GM12878 (cell line): ENCODE measurements at regions not wholly inside any gene's neighbourhood (a gene's known extent, or its start where the extent isn't known, plus 50 kb on each side); places are given as distances from the start of the nearest gene placed in this dataset.

Source experiments
- ASH2L ChIP-seq: fragments of 300-600, 200-600 bp; sonication (generic); IDR thresholded peaks from 2 replicates; pipeline ENCODE4 v1.6.1; 2017; ENCODE audit warnings: low read depth, mild to moderate bottlenecking, borderline replicate concordance
- ATF7 ChIP-seq: fragments of 450-650 bp; IDR thresholded peaks from 2 replicates; pipeline ENCODE4 v1.6.1; 2016; ENCODE audit warnings: low read depth, mild to moderate bottlenecking
- CBX5 ChIP-seq: sonication (generic); IDR thresholded peaks from 2 replicates; pipeline ENCODE4 v1.6.1; 2016; ENCODE audit warnings: low read depth, moderate library complexity, mild to moderate bottlenecking, inconsistent platforms
- CEBPB ChIP-seq, 2 experiments: fragments of 150-350 bp in 1 of 2; IDR thresholded peaks; 2 replicates each; pipeline ENCODE4 v1.6.1; 2012 to 2014; ENCODE audit warnings: low read depth in 2 of 2, low read length in 2 of 2, borderline replicate concordance in 1 of 2, inconsistent platforms in 1 of 2
- DPF2 ChIP-seq: fragments of 450-650 bp; IDR thresholded peaks from 2 replicates; pipeline ENCODE4 v1.6.1; 2017; ENCODE audit warnings: mild to moderate bottlenecking
- E4F1 ChIP-seq: fragments of 450-650 bp; IDR thresholded peaks from 2 replicates; pipeline ENCODE4 v1.6.1; 2018; ENCODE audit warnings: borderline replicate concordance, mild to moderate bottlenecking; ENCODE audit not compliant: partially characterized antibody
- FOS ChIP-seq: IDR thresholded peaks from 3 replicates; pipeline ENCODE4 v1.6.1; 2011; ENCODE audit warnings: borderline replicate concordance; ENCODE audit not compliant: insufficient read length; ENCODE audit errors: extremely low read depth
- FOXM1 ChIP-seq: IDR thresholded peaks from 2 replicates; pipeline ENCODE4 v1.6.1; 2012; ENCODE audit warnings: low read depth, mild to moderate bottlenecking, inconsistent platforms, low read length, moderate library complexity
- GABPA ChIP-seq: IDR thresholded peaks from 2 replicates; pipeline ENCODE4 v1.6.1; 2014; ENCODE audit warnings: antibody characterized with exemption, low read depth, mild to moderate bottlenecking, inconsistent platforms
- IRF5 ChIP-seq: fragments of 450-650 bp; IDR thresholded peaks from 2 replicates; pipeline ENCODE4 v1.6.1; 2017; ENCODE audit warnings: borderline replicate concordance
- JUND ChIP-seq: IDR thresholded peaks from 2 replicates; pipeline ENCODE4 v1.6.1; 2012; ENCODE audit warnings: low read depth, mild to moderate bottlenecking, low read length, improper control_type of control experiment, moderate library complexity
- MYC ChIP-seq: IDR thresholded peaks from 2 replicates; pipeline ENCODE4 v1.6.1; 2011; ENCODE audit warnings: mild to moderate bottlenecking, low read length, moderate library complexity, inconsistent platforms; ENCODE audit not compliant: insufficient read depth, insufficient replicate concordance, insufficient read length, severe bottlenecking
- NBN ChIP-seq: fragments of 450-650 bp; IDR thresholded peaks from 2 replicates; pipeline ENCODE4 v1.6.1; 2016
- NFYB ChIP-seq: IDR thresholded peaks from 2 replicates; pipeline ENCODE4 v1.6.1; 2011; ENCODE audit warnings: low read depth, mild to moderate bottlenecking, low read length, improper control_type of control experiment, moderate library complexity; ENCODE audit not compliant: insufficient read depth
- PAX8 ChIP-seq: fragments of 450-650 bp; IDR thresholded peaks from 2 replicates; pipeline ENCODE4 v1.6.1; 2017; ENCODE audit warnings: mild to moderate bottlenecking, moderate library complexity
- PML ChIP-seq: IDR thresholded peaks from 2 replicates; pipeline ENCODE4 v1.6.1; 2012; ENCODE audit warnings: low read length, inconsistent platforms
- RAD51 ChIP-seq: fragments of 450-650 bp; IDR thresholded peaks from 2 replicates; pipeline ENCODE4 v1.6.1; 2016; ENCODE audit warnings: moderate library complexity, mild to moderate bottlenecking, inconsistent platforms
- RCOR1 ChIP-seq: conservative IDR thresholded peaks from 2 replicates; pipeline ENCODE4 v1.6.1; 2012; ENCODE audit warnings: low read depth, low read length, improper control_type of control experiment
- RUNX3 ChIP-seq: IDR thresholded peaks from 2 replicates; pipeline ENCODE4 v1.6.1; 2012; ENCODE audit warnings: low read length, inconsistent platforms
- SMC3 ChIP-seq: IDR thresholded peaks from 2 replicates; pipeline ENCODE4 v1.6.1; 2011; ENCODE audit warnings: low read length, improper control_type of control experiment, borderline replicate concordance
- SREBF1 ChIP-seq: IDR thresholded peaks from 2 replicates; pipeline ENCODE4 v1.6.1; 2012; ENCODE audit warnings: mild to moderate bottlenecking, low read length
- STAT1 ChIP-seq: fragments of 450-650 bp; conservative IDR thresholded peaks from 2 replicates; pipeline ENCODE4 v1.6.1; 2014; ENCODE audit warnings: antibody characterized with exemption, mild to moderate bottlenecking
- STAT3 ChIP-seq: IDR thresholded peaks from 2 replicates; pipeline ENCODE4 v1.6.1; 2011; ENCODE audit warnings: low read depth, low read length, improper control_type of control experiment
- TAF1 ChIP-seq: IDR thresholded peaks from 2 replicates; pipeline ENCODE4 v1.6.1; 2011; ENCODE audit warnings: mild to moderate bottlenecking, low read depth, low read length, borderline replicate concordance
- WRNIP1 ChIP-seq: IDR thresholded peaks from 2 replicates; pipeline ENCODE4 v1.6.1; 2011; ENCODE audit warnings: low read depth, low read length, improper control_type of control experiment, borderline replicate concordance
- ZBED1 ChIP-seq: IDR thresholded peaks from 2 replicates; pipeline ENCODE4 v1.6.1; 2016; ENCODE audit warnings: borderline replicate concordance
- ZNF217 ChIP-seq: fragments of 450-650 bp; IDR thresholded peaks from 2 replicates; pipeline ENCODE4 v1.6.1; 2017; ENCODE audit warnings: antibody characterized with exemption, mild to moderate bottlenecking
- ZNF622 ChIP-seq: fragments of 450-650 bp; IDR thresholded peaks from 2 replicates; pipeline ENCODE4 v1.6.1; 2017; ENCODE audit warnings: mild to moderate bottlenecking, inconsistent platforms
- ZSCAN29 ChIP-seq: fragments of 450-650 bp; IDR thresholded peaks from 2 replicates; pipeline ENCODE4 v1.6.1; 2017; ENCODE audit warnings: mild to moderate bottlenecking, moderate library complexity
- TF ChIP-seq, protein P1 (sequence below): fragments of 450-650 bp; IDR thresholded peaks from 2 replicates; pipeline ENCODE4 v1.6.1; 2016; ENCODE audit warnings: mild to moderate bottlenecking

- TF ChIP-seq IRF5 (no peak), DPF2 (0 out of 2 replicates have a peak, but pooled peaks have one; percentile 23), FOS (no peak), RAD51 (no peak), ZBED1 (no peak), CBX5 (no peak), PML (peak; percentile 50; the same call in 1 of the 2 replicates), GABPA (no peak), NBN (no peak), RCOR1 (no peak), STAT1 (no peak), SMC3 (no peak), E4F1 (no peak), ASH2L (no peak), ATF7 (no peak), JUND (no peak), MYC (no peak), FOXM1 (no peak), ZNF622 (no peak), CEBPB (IDR thresholded peaks at IDR 0.05; ENCODE audit: borderline replicate concordance in 1 of 2, low read depth in 2 of 2, low read length in 2 of 2) (no peak), SREBF1 (no peak), WRNIP1 (no peak), STAT3 (no peak), ZNF217 (0 out of 2 replicates have a peak, but pooled peaks have one; percentile 56), RUNX3 (peak; percentile 49), NFYB (no peak), TAF1 (no peak), PAX8 (no peak), ZSCAN29 (0 out of 2 replicates have a peak, but pooled peaks have one; percentile 14)
- TF ChIP-seq, protein P1, sequence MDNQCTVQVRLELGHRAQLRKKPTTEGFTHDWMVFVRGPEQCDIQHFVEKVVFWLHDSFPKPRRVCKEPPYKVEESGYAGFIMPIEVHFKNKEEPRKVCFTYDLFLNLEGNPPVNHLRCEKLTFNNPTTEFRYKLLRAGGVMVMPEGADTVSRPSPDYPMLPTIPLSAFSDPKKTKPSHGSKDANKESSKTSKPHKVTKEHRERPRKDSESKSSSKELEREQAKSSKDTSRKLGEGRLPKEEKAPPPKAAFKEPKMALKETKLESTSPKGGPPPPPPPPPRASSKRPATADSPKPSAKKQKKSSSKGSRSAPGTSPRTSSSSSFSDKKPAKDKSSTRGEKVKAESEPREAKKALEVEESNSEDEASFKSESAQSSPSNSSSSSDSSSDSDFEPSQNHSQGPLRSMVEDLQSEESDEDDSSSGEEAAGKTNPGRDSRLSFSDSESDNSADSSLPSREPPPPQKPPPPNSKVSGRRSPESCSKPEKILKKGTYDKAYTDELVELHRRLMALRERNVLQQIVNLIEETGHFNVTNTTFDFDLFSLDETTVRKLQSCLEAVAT, result no peak
Observed at GRCh38 chr6:22381845-22382544, 85.2 kb upstream of the PRL start (continued).
